Coronary artery (tissue), 2 donors: ENCODE measurements at regions not wholly inside any gene's neighbourhood (a gene's known extent, or its start where the extent isn't known, plus 50 kb on each side); places are given as distances from the start of the nearest gene placed in this dataset.

Experiments
- DNase-seq: peaks from one replicate; pipeline ENCODE4 v3.0.0-alpha.2; 2017; ENCODE audit warnings: low spot score
- H3K27ac ChIP-seq, 2 donors: fragments of 200-600 bp; sonication (generic); one replicate each; pipeline ENCODE4 v1.5.1; 2016 to 2019
- H3K4me3 ChIP-seq: fragments of 200-600 bp; sonication (generic); 2 replicates; pipeline ENCODE4 v1.5.1; 2016; ENCODE audit warnings: mild to moderate bottlenecking, moderate library complexity
- TF ChIP-seq, protein P1 (sequence below): fragments of 200-600 bp; sonication (generic); IDR thresholded peaks from one replicate; pipeline ENCODE4 v1.5.1; 2019; ENCODE audit warnings: antibody characterized with exemption

DNA sequence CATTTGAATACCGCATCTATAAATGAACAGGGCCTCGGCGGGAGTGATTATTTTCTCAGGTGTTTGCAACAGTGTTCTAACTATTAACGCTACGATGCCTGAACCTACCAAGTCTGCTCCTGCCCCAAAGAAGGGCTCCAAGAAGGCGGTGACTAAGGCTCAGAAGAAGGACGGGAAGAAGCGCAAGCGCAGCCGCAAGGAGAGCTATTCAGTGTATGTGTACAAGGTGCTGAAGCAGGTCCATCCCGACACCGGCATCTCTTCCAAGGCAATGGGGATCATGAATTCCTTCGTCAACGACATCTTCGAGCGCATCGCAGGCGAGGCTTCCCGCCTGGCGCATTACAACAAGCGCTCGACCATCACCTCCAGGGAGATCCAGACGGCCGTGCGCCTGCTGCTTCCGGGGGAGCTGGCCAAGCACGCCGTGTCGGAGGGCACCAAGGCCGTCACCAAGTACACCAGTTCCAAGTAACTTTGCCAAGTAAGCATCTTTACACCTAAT, 70.9 kb downstream of the HFE start:
- TF ChIP-seq, protein P1, sequence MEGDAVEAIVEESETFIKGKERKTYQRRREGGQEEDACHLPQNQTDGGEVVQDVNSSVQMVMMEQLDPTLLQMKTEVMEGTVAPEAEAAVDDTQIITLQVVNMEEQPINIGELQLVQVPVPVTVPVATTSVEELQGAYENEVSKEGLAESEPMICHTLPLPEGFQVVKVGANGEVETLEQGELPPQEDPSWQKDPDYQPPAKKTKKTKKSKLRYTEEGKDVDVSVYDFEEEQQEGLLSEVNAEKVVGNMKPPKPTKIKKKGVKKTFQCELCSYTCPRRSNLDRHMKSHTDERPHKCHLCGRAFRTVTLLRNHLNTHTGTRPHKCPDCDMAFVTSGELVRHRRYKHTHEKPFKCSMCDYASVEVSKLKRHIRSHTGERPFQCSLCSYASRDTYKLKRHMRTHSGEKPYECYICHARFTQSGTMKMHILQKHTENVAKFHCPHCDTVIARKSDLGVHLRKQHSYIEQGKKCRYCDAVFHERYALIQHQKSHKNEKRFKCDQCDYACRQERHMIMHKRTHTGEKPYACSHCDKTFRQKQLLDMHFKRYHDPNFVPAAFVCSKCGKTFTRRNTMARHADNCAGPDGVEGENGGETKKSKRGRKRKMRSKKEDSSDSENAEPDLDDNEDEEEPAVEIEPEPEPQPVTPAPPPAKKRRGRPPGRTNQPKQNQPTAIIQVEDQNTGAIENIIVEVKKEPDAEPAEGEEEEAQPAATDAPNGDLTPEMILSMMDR, result no peak
- DNase-seq, result peak; percentile 92
- peak overlapping the region; percentile 81 to 93 for H3K27ac ChIP-seq
- peak overlapping the region; percentile 86 for H3K4me3 ChIP-seq

DNA sequence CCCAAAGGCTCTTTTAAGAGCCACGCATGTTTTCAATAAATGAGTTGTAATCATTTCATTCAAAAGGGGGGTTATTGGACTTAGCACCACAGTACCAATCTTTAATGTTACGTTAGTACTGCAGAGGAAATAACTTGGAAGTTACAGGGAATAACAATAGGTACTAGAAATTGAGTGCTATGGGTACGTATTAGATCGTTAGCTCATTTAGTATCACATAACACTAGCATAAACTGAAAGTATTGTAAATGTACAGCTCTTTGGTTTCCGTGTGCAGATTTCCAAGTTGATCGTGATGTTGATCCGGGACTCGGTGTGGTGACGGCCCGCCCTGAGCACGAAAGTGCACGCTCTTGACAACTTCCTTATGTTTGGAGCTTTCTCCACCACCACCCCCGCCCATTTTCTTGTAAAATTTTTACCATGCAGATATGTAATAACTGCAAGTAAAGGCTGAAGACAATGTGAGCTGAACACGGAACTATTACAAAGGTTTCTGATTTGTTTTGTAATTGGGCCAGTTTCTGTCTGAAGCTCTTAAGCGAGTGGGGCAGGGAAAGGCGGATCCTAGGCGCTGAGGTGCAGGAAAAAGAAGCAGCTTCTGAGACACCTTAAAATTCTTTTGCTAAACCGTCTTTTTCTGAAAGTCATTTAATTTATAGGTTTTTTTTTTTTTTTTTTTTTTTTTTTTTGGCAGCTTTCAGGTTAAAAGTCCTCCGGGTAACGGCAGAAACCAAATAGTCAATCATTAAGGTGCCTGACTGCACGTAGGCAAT, 71.5 kb downstream of the HFE start:
- TF ChIP-seq, protein P1, result no peak
- peak overlapping the region; percentile 86 for H3K4me3 ChIP-seq
- peak overlapping the region; percentile 81 to 93 for H3K27ac ChIP-seq
- peak; percentile 80 for DNase-seq

DNA sequence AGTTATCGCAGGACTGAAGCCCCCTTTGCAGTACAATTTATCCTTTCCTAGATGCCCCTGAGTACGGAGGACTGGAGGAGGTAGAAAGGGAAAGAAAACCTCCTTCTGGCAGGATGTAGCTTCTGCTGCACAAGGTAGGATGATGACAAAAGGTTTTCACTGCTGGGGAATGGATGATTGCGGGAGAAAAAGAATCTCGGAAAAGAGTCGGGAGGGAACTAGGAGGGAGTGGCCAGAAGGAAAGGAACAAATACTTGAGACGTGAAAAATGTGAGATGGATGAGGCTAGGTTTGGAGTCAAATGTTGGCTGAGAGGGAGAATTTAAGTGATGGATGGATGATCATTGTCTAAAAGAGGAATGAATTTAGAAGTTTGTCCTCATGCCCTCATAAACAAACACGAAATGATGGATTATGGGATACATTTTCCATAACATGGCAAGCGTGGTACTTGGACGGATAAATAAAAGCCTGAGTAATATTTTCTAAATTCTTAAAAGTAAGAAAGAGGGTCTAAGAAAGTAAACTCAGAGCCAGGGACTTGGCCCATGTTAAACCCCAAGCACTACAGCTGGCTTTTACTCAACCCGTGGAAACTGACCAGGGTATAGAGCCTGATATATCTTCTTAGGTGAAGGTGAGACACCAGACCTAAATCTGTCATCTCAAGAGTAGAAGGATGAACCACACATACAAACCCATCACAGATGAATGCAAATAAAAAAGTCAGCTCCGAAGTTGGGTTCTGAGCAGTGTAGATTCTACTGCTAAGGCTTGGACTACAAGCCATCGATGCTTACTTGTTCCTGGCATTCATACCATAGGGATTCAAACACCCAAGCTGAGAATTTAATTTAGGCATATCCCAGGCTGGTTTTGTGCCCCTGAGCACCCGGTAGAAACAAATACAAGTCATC, 72.4 kb downstream of the HFE start:
- no peak for DNase-seq

DNA sequence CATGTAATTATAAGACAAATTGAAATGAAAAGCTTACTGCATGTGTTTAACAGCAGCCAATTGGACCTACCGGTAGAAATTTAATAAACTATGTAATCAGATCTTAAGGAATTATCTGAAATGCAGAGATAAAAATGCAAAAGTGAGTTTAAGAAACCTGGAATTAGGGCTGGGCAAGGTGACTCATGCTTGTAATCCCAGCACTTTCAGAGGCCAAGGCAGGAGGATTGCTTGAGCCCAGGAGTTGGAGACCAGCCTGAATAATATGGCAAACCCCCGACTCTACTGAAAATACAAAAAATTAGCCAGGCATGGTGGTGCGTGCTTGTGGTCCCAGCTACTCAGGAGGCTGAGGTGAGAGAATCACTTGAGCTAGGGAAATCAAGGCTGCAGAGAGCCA, 74.1 kb downstream of the HFE start:
- no peak overlapping the region for H3K4me3 ChIP-seq

More for the DNA sequence above, 72.4 kb downstream of the HFE start:
- Histone ChIP-seq H3K4me3 (peak overlapping the region; percentile 86), H3K27ac (peak overlapping the region; percentile 81 to 93)
- TF ChIP-seq, protein P1, result no peak

DNA sequence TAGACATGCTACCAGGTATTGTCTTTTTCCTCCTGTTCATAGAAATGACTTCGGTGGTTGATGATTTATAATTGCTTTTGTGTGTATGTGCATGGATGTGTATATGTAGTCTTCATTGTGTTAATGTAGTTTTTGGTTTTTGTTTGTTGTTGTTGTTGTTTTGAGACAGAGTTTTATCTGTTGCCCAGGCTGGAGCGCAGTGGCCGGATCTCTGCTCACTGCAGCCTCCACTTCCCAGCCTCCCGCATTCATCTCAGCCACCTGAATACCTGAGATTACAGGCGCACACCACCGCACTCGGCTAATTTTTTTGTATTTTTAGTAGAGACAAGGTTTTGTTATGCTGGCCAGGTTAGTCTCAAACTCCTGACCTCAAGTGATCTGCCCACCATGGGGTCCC, 75.2 kb downstream of the HFE start:
- TF ChIP-seq, protein P1, result no peak
- no peak for DNase-seq
- Histone ChIP-seq H3K4me3 (no peak overlapping the region), H3K27ac (no peak overlapping the region)

More for the DNA sequence above, 74.1 kb downstream of the HFE start:
- no peak for DNase-seq
- no peak overlapping the region for H3K27ac ChIP-seq
- TF ChIP-seq, protein P1, result no peak

DNA sequence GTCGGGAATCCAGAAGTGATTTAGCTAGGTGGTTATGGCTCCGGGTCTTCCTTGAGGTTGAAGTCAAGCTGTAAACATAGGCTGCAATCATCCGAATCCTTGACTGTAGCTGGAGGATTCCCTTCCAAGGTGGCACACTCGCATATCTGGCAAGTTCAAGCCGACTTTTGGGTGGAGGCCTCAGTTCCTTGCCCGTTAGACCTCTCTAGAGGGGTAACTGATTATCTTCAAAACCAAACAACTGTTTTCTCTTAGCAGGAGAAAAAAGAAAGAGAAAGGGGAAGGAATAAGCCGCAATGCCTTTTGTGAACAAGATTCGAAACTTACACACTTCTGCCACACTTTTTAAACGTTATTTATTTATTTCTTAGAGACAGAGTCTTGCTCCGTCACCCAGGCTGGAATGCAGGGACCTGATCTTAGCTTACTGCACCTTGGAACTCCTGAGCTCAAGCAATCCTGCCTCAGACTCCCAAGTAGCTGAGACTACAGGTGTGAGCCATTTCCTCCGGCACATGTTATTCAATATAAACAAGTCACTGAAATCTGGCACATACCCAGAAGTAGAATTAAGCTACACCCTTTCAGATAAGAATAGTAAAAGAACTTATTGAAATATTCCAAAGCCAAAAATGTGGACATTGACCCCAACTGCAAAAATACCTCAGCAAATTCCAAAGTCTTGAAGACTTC, 76.3 kb downstream of the HFE start:
- no peak overlapping the region for H3K4me3 ChIP-seq
- no peak overlapping the region for H3K27ac ChIP-seq
- TF ChIP-seq, protein P1, result no peak
- no peak for DNase-seq
